ENCODE measurements at regions not wholly inside any gene's neighbourhood (a gene's known extent, or its start where the extent isn't known, plus 50 kb on each side); places are given as distances from the start of the nearest gene placed in this dataset.

DNA sequence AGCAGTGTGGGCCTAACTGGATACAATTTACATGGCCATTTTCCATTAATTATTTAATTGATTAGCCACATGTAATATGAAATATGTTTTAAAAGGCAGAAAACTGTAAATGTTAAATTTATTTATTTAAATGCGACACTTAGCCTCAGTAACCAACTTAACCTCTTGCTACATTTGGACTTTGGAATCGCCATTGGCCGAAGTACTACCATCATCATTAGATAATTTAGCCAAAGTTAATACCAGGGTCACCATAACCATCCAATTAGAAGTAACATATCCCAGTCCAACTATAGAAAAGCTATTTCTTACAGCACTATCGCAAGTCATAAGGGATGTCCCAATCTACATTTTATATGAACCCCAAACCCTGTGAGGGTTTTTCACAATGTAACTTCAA lies 558.6 kb upstream of the IGFBP3 start:
- TF ChIP-seq, protein P1, sequence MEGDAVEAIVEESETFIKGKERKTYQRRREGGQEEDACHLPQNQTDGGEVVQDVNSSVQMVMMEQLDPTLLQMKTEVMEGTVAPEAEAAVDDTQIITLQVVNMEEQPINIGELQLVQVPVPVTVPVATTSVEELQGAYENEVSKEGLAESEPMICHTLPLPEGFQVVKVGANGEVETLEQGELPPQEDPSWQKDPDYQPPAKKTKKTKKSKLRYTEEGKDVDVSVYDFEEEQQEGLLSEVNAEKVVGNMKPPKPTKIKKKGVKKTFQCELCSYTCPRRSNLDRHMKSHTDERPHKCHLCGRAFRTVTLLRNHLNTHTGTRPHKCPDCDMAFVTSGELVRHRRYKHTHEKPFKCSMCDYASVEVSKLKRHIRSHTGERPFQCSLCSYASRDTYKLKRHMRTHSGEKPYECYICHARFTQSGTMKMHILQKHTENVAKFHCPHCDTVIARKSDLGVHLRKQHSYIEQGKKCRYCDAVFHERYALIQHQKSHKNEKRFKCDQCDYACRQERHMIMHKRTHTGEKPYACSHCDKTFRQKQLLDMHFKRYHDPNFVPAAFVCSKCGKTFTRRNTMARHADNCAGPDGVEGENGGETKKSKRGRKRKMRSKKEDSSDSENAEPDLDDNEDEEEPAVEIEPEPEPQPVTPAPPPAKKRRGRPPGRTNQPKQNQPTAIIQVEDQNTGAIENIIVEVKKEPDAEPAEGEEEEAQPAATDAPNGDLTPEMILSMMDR (IDR thresholded peaks at IDR 0.05) = no peak
- TF ChIP-seq POLR2A (IDR thresholded peaks at IDR 0.05) = no peak
